ENCODE measurements at regions not wholly inside any gene's neighbourhood (a gene's known extent, or its start where the extent isn't known, plus 50 kb on each side); places are given as distances from the start of the nearest gene placed in this dataset.

DNA sequence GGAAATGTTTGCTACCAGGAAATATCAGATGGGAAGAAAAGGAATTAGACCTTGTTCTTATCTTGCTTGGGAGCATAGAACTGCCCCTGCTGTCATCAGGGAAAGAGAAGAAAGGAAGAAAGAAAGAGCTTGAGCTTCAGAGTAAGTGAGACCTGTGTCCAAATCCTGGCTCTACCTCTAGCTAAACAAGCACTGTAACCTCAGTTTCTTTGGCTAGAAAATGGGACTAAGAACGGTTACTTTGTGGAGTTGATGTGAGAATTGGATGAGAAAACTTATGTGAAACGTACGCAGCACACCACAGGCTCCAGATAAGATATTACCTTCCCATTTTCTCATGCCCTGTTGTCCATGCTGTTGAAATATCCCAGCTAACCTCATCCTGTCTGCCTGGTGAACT is 57.1 kb upstream of the CREB3L1 start:
- H3K79me2 ChIP-seq (ENCODE audit: insufficient read depth, low read length): no peaks in the 10 kb centered on the region
- WGBS (ENCODE audit: insufficient coverage): no CpG with 5 or more reads among the region's 3 CpGs
- no peaks in the 10 kb centered on the region for H3K9me3 Mint-ChIP-seq

DNA sequence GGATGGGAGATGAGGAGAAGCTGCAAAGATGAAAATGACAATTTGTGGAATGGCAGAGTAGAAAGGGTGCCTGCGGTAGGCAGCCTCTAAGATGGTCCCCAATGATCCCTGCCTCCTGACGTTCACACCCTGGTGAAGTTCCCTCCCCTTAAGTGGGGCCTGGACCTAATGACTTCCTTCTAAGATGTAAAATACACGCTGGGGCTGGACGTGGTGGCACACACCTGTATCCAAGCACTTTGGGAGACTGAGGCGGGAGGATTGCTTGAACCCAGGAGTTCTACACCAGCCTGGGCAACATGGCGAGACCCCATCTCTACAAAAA is 60.7 kb upstream of the CREB3L1 start:
- Mint-ChIP-seq H3K4me1 (peaks cover 8% of the 10 kb centered on the region), H3K27ac (no peak overlapping the region)
- H4K20me1 ChIP-seq (ENCODE audit: insufficient read depth, low read length): no peaks in the 10 kb centered on the region

More for the DNA sequence above, 57.1 kb upstream of the CREB3L1 start:
- Histone ChIP-seq H2AFZ (ENCODE audit: insufficient read depth, low read depth, low read length, poor library complexity, severe bottlenecking) (no peak overlapping the region), H3K4me3 (replicated peaks in 1 of 3; ENCODE audit: low read depth in 2 of 3, low read length in 3 of 3) (no peak overlapping the region), H3K4me2 (replicated peaks; ENCODE audit: extremely low read depth, low read length, poor library complexity, severe bottlenecking) (no peak overlapping the region), H4K20me1 (ENCODE audit: insufficient read depth, low read length) (no peaks in the 10 kb centered on the region), H3K27me3 (ENCODE audit: control insufficient read depth in 2 of 2, insufficient read depth in 2 of 2, low read length in 2 of 2) (no peaks in the 10 kb centered on the region), H3K36me3 (replicated peaks in 1 of 2; ENCODE audit: control insufficient read depth in 1 of 2, insufficient read depth in 2 of 2, low read length in 2 of 2) (no peaks in the 10 kb centered on the region), H3K9me3 (replicated peaks in 1 of 2; ENCODE audit: control insufficient read depth in 1 of 2, insufficient read depth in 1 of 2, low read length in 2 of 2) (no peaks in the 10 kb centered on the region), H3K9ac (ENCODE audit: insufficient read depth, low read length, poor library complexity, severe bottlenecking) (no peak overlapping the region), H3K4me1 (ENCODE audit: control insufficient read depth in 1 of 2, insufficient read depth in 2 of 2, low read length in 2 of 2) (peaks cover 0 to 12% of the 10 kb centered on the region in 2 donors), H3K27ac (ENCODE audit: low read depth in 1 of 2, low read length in 2 of 2) (no peak overlapping the region)
- no peaks in the 10 kb centered on the region for H3K36me3 Mint-ChIP-seq
- peaks cover 0 to 2% (median 1%) of the 10 kb centered on the region in 3 donors for H3K27me3 Mint-ChIP-seq (ENCODE audit: low read depth in 3 of 3)
- DNase-seq: no peak
- no peak overlapping the region for H3K4me3 Mint-ChIP-seq
- intact Hi-C loops (cut with micrococcal nuclease): no loop called here
- peaks cover 14% of the 10 kb centered on the region for H3K4me1 Mint-ChIP-seq
- no peak overlapping the region for H3K27ac Mint-ChIP-seq
- TF ChIP-seq, protein P1, sequence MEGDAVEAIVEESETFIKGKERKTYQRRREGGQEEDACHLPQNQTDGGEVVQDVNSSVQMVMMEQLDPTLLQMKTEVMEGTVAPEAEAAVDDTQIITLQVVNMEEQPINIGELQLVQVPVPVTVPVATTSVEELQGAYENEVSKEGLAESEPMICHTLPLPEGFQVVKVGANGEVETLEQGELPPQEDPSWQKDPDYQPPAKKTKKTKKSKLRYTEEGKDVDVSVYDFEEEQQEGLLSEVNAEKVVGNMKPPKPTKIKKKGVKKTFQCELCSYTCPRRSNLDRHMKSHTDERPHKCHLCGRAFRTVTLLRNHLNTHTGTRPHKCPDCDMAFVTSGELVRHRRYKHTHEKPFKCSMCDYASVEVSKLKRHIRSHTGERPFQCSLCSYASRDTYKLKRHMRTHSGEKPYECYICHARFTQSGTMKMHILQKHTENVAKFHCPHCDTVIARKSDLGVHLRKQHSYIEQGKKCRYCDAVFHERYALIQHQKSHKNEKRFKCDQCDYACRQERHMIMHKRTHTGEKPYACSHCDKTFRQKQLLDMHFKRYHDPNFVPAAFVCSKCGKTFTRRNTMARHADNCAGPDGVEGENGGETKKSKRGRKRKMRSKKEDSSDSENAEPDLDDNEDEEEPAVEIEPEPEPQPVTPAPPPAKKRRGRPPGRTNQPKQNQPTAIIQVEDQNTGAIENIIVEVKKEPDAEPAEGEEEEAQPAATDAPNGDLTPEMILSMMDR (IDR thresholded peaks at IDR 0.05): no peak

More for the DNA sequence above, 60.7 kb upstream of the CREB3L1 start:
- 83% methylated on average over 4 of the region's 6 CpGs for WGBS (ENCODE audit: insufficient coverage)
- Histone ChIP-seq H3K36me3 (replicated peaks in 1 of 2; ENCODE audit: control insufficient read depth in 1 of 2, insufficient read depth in 2 of 2, low read length in 2 of 2) (no peaks in the 10 kb centered on the region), H3K9ac (ENCODE audit: insufficient read depth, low read length, poor library complexity, severe bottlenecking) (no peak overlapping the region), H3K4me3 (replicated peaks in 1 of 3; ENCODE audit: low read depth in 2 of 3, low read length in 3 of 3) (no peak overlapping the region), H2AFZ (ENCODE audit: insufficient read depth, low read depth, low read length, poor library complexity, severe bottlenecking) (no peak overlapping the region), H3K9me3 (replicated peaks in 1 of 2; ENCODE audit: control insufficient read depth in 1 of 2, insufficient read depth in 1 of 2, low read length in 2 of 2) (no peaks in the 10 kb centered on the region), H3K4me2 (replicated peaks; ENCODE audit: extremely low read depth, low read length, poor library complexity, severe bottlenecking) (no peak overlapping the region), H3K79me2 (ENCODE audit: insufficient read depth, low read length) (no peaks in the 10 kb centered on the region), H3K4me1 (ENCODE audit: control insufficient read depth in 1 of 2, insufficient read depth in 2 of 2, low read length in 2 of 2) (peaks cover 0 to 8% of the 10 kb centered on the region in 2 donors), H3K27me3 (ENCODE audit: control insufficient read depth in 2 of 2, insufficient read depth in 2 of 2, low read length in 2 of 2) (no peaks in the 10 kb centered on the region), H3K27ac (ENCODE audit: low read depth in 1 of 2, low read length in 2 of 2) (no peak overlapping the region)
- Mint-ChIP-seq H3K4me3 (no peak overlapping the region), H3K27me3 (ENCODE audit: low read depth in 3 of 3) (peaks cover 0 to 2% (median 0%) of the 10 kb centered on the region in 3 donors), H3K9me3 (no peaks in the 10 kb centered on the region), H3K36me3 (no peaks in the 10 kb centered on the region)
- TF ChIP-seq, protein P1 (IDR thresholded peaks at IDR 0.05): no peak
- intact Hi-C loops (cut with micrococcal nuclease): no loop called here
- DNase-seq: no peak
